GM19467 (cell line): ENCODE measurements at regions not wholly inside any gene's neighbourhood (a gene's known extent, or its start where the extent isn't known, plus 50 kb on each side); places are given as distances from the start of the nearest gene placed in this dataset.
A peak's percentile ranks its signal among the peaks of the same experiment; 100 is the strongest.

ENCODE experiments used
- ATAC-seq: cut with Tn5 transposase; IDR thresholded peaks from one replicate; pipeline ENCODE4 v1.9.1; 2021; ENCODE audit warnings: mild to moderate bottlenecking, moderate library complexity; ENCODE audit not compliant: unreplicated experiment

GRCh38 chr3:59424268-59425010 lies 374.6 kb upstream of the CFAP20DC start:
- no peak for ATAC-seq

- ATAC-seq = no peak
Observed at GRCh38 chr3:59423707-59424106, 373.9 kb upstream of the CFAP20DC start.

- no peak for ATAC-seq
Observed at GRCh38 chr3:59422312-59422711, 372.5 kb upstream of the CFAP20DC start.

- no peak for ATAC-seq
Observed at GRCh38 chr3:59418836-59419235, 369.0 kb upstream of the CFAP20DC start.

GRCh38 chr3:59412516-59412915 lies 362.7 kb upstream of the CFAP20DC start:
- ATAC-seq = no peak

GRCh38 chr3:59411694-59412093 lies 361.9 kb upstream of the CFAP20DC start:
- ATAC-seq = no peak

GRCh38 chr3:59411186-59411585 lies 361.4 kb upstream of the CFAP20DC start:
- ATAC-seq = no peak

GRCh38 chr3:59408047-59408624 lies 358.3 kb upstream of the CFAP20DC start:
- no peak for ATAC-seq

- no peak for ATAC-seq
Observed at GRCh38 chr3:59407425-59407824, 357.6 kb upstream of the CFAP20DC start.

GRCh38 chr3:59406943-59407342 lies 357.1 kb upstream of the CFAP20DC start:
- peak; percentile 91 for ATAC-seq

- ATAC-seq = no peak
Observed at GRCh38 chr3:59404851-59405250, 355.0 kb upstream of the CFAP20DC start.

GRCh38 chr3:59404064-59404463 lies 354.2 kb upstream of the CFAP20DC start:
- no peak for ATAC-seq

GRCh38 chr3:59401924-59402323 lies 352.1 kb upstream of the CFAP20DC start:
- ATAC-seq = no peak

GRCh38 chr3:59392116-59392515 lies 342.3 kb upstream of the CFAP20DC start:
- ATAC-seq = no peak

GRCh38 chr3:59391131-59391530 lies 341.3 kb upstream of the CFAP20DC start:
- ATAC-seq = no peak

- no peak for ATAC-seq
Observed at GRCh38 chr3:59388555-59389270, 338.9 kb upstream of the CFAP20DC start.

- peak; percentile 82 for ATAC-seq
Observed at GRCh38 chr3:59386165-59386564, 336.3 kb upstream of the CFAP20DC start.

- no peak for ATAC-seq
Observed at GRCh38 chr3:59385547-59385946, 335.7 kb upstream of the CFAP20DC start.

- ATAC-seq = no peak
Observed at GRCh38 chr3:59381282-59381681, 331.5 kb upstream of the CFAP20DC start.

GRCh38 chr3:59380146-59380545 lies 330.3 kb upstream of the CFAP20DC start:
- ATAC-seq = no peak

- peak; percentile 99 for ATAC-seq
Observed at GRCh38 chr3:59374818-59375211, 325.0 kb upstream of the CFAP20DC start.
